ENCODE measurements at regions not wholly inside any gene's neighbourhood (a gene's known extent, or its start where the extent isn't known, plus 50 kb on each side); places are given as distances from the start of the nearest gene placed in this dataset.
"Not testable (repeated sequence)": the region's sequence is repeated elsewhere in the genome, so short reads cannot be mapped to it uniquely, and the experiment has no call there.

- intact Hi-C loops (cut with micrococcal nuclease), result no loop called here
These were observed 1496.1 kb upstream of the C9orf72 start for GRCh38 chr9:29069376-29069775.

GRCh38 chr9:29078063-29078666, 1504.9 kb upstream of the C9orf72 start:
- intact Hi-C loops (cut with micrococcal nuclease), result no loop called here

- intact Hi-C loops (cut with micrococcal nuclease), result no loop called here
These were observed 1527.5 kb upstream of the C9orf72 start for GRCh38 chr9:29100762-29101161.

- intact Hi-C loops (cut with micrococcal nuclease), result not testable (repeated sequence)
These were observed 1530.9 kb upstream of the C9orf72 start for GRCh38 chr9:29104166-29104565.

GRCh38 chr9:29118555-29118954, 1545.3 kb upstream of the C9orf72 start:
- intact Hi-C loops (cut with micrococcal nuclease), result no loop called here

GRCh38 chr9:29126783-29127182, 1553.5 kb upstream of the C9orf72 start:
- intact Hi-C loops (cut with micrococcal nuclease), result no loop called here

GRCh38 chr9:29129763-29130162, 1556.5 kb upstream of the C9orf72 start:
- intact Hi-C loops (cut with micrococcal nuclease), result no loop called here

GRCh38 chr9:29144476-29144875, 1571.2 kb upstream of the C9orf72 start:
- intact Hi-C loops (cut with micrococcal nuclease), result no loop called here

- intact Hi-C loops (cut with micrococcal nuclease), result no loop called here
These were observed 1577.3 kb upstream of the C9orf72 start for GRCh38 chr9:29150606-29151005.

- intact Hi-C loops (cut with micrococcal nuclease), result no loop called here
These were observed 1587.6 kb upstream of the C9orf72 start for GRCh38 chr9:29160763-29161353.

- intact Hi-C loops (cut with micrococcal nuclease), result no loop called here
These were observed 1600.9 kb upstream of the C9orf72 start for GRCh38 chr9:29174136-29174535.

GRCh38 chr9:29176231-29176630, 1603.0 kb upstream of the C9orf72 start:
- intact Hi-C loops (cut with micrococcal nuclease), result no loop called here

GRCh38 chr9:29176786-29177185, 1603.5 kb upstream of the C9orf72 start:
- intact Hi-C loops (cut with micrococcal nuclease), result no loop called here

- intact Hi-C loops (cut with micrococcal nuclease), result no loop called here
These were observed 1610.7 kb upstream of the C9orf72 start for GRCh38 chr9:29183971-29184370.

- intact Hi-C loops (cut with micrococcal nuclease), result not testable (repeated sequence)
These were observed 1615.5 kb upstream of the C9orf72 start for GRCh38 chr9:29188771-29189170.

GRCh38 chr9:29189221-29189620, 1615.9 kb upstream of the C9orf72 start:
- intact Hi-C loops (cut with micrococcal nuclease), result not testable (repeated sequence)

GRCh38 chr9:29198861-29199260, 1625.6 kb upstream of the C9orf72 start:
- intact Hi-C loops (cut with micrococcal nuclease), result no loop called here

- intact Hi-C loops (cut with micrococcal nuclease), result no loop called here
These were observed 1626.7 kb upstream of the C9orf72 start for GRCh38 chr9:29199975-29200374.

- intact Hi-C loops (cut with micrococcal nuclease), result no loop called here
These were observed 1627.4 kb upstream of the C9orf72 start for GRCh38 chr9:29200650-29201049.

GRCh38 chr9:29203244-29203930, 1630.1 kb upstream of the C9orf72 start:
- intact Hi-C loops (cut with micrococcal nuclease), result no loop called here

GRCh38 chr9:29208670-29209069, 1635.4 kb upstream of the C9orf72 start:
- intact Hi-C loops (cut with micrococcal nuclease), result no loop called here

GRCh38 chr9:29209748-29210291, 1636.5 kb upstream of the C9orf72 start:
- intact Hi-C loops (cut with micrococcal nuclease), result loop anchor here (5.0 kb wide), 1 partner anchor 1483 kb away; no protein-coding TSS in a partner anchor
